ENCODE measurements at regions not wholly inside any gene's neighbourhood (a gene's known extent, or its start where the extent isn't known, plus 50 kb on each side); places are given as distances from the start of the nearest gene placed in this dataset.

DNA sequence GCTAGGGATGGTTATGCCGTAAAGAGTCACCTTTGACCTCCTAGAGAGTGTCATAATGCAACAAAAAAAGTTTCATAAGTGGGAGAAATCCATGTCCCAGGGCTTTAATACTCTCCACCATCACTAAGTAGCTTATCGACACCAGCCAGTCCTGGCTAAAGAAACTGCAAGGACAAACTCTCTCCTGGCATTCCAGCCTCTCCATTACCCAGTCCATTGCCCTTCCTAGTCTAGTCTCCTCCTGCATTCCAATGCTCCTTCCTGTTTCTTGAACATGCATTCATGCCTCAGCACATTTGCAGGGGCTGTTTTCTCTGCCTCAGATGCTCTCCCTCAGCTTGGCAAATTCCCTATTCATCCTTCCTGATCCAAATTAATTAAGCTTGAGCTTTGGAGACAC lies 364.1 kb downstream of the BRINP1 start:
- no peaks in the 10 kb centered on the region for H4K20me1 ChIP-seq (replicated peaks; ENCODE audit: insufficient read depth)
- DNase-seq (ENCODE audit: low spot score) (peak; percentile 68), ATAC-seq (peak; percentile 61)
- no peaks in the 10 kb centered on the region for H3K79me2 ChIP-seq (replicated peaks; ENCODE audit: insufficient read depth)
- no peaks in the 10 kb centered on the region for H3F3A ChIP-seq (replicated peaks; ENCODE audit: low read depth)
- Mint-ChIP-seq H3K4me3 (no peak overlapping the region), H3K27me3 (ENCODE audit: insufficient read depth, low read depth, poor library complexity) (no peaks in the 10 kb centered on the region), H3K36me3 (ENCODE audit: low read depth) (no peaks in the 10 kb centered on the region), H3K9me3 (no peaks in the 10 kb centered on the region), H3K4me1 (peaks cover 6% of the 10 kb centered on the region), H3K27ac (no peak overlapping the region)
- no peak overlapping the region for H3K27ac ChIP-seq (ENCODE audit: low read depth)
- no peaks in the 10 kb centered on the region for H3K4me1 ChIP-seq (ENCODE audit: insufficient read depth)
- H3K27me3 ChIP-seq (ENCODE audit: insufficient read depth): no peaks in the 10 kb centered on the region
- TF ChIP-seq, protein P1, sequence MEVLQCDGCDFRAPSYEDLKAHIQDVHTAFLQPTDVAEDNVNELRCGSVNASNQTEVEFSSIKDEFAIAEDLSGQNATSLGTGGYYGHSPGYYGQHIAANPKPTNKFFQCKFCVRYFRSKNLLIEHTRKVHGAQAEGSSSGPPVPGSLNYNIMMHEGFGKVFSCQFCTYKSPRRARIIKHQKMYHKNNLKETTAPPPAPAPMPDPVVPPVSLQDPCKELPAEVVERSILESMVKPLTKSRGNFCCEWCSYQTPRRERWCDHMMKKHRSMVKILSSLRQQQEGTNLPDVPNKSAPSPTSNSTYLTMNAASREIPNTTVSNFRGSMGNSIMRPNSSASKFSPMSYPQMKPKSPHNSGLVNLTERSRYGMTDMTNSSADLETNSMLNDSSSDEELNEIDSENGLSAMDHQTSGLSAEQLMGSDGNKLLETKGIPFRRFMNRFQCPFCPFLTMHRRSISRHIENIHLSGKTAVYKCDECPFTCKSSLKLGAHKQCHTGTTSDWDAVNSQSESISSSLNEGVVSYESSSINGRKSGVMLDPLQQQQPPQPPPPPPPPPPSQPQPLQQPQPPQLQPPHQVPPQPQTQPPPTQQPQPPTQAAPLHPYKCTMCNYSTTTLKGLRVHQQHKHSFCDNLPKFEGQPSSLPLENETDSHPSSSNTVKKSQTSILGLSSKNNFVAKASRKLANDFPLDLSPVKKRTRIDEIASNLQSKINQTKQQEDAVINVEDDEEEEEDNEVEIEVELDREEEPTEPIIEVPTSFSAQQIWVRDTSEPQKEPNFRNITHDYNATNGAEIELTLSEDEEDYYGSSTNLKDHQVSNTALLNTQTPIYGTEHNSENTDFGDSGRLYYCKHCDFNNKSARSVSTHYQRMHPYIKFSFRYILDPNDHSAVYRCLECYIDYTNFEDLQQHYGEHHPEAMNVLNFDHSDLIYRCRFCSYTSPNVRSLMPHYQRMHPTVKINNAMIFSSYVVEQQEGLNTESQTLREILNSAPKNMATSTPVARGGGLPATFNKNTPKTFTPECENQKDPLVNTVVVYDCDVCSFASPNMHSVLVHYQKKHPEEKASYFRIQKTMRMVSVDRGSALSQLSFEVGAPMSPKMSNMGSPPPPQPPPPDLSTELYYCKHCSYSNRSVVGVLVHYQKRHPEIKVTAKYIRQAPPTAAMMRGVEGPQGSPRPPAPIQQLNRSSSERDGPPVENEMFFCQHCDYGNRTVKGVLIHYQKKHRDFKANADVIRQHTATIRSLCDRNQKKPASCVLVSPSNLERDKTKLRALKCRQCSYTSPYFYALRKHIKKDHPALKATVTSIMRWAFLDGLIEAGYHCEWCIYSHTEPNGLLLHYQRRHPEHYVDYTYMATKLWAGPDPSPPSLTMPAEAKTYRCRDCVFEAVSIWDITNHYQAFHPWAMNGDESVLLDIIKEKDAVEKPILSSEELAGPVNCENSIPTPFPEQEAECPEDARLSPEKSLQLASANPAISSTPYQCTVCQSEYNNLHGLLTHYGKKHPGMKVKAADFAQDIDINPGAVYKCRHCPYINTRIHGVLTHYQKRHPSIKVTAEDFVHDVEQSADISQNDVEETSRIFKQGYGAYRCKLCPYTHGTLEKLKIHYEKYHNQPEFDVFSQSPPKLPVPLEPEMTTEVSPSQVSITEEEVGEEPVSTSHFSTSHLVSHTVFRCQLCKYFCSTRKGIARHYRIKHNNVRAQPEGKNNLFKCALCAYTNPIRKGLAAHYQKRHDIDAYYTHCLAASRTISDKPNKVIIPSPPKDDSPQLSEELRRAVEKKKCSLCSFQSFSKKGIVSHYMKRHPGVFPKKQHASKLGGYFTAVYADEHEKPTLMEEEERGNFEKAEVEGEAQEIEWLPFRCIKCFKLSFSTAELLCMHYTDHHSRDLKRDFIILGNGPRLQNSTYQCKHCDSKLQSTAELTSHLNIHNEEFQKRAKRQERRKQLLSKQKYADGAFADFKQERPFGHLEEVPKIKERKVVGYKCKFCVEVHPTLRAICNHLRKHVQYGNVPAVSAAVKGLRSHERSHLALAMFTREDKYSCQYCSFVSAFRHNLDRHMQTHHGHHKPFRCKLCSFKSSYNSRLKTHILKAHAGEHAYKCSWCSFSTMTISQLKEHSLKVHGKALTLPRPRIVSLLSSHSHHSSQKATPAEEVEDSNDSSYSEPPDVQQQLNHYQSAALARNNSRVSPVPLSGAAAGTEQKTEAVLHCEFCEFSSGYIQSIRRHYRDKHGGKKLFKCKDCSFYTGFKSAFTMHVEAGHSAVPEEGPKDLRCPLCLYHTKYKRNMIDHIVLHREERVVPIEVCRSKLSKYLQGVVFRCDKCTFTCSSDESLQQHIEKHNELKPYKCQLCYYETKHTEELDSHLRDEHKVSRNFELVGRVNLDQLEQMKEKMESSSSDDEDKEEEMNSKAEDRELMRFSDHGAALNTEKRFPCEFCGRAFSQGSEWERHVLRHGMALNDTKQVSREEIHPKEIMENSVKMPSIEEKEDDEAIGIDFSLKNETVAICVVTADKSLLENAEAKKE (CRISPR knock-in tag; IDR thresholded peaks at IDR 0.05): no peak
- TF ChIP-seq, protein P2, sequence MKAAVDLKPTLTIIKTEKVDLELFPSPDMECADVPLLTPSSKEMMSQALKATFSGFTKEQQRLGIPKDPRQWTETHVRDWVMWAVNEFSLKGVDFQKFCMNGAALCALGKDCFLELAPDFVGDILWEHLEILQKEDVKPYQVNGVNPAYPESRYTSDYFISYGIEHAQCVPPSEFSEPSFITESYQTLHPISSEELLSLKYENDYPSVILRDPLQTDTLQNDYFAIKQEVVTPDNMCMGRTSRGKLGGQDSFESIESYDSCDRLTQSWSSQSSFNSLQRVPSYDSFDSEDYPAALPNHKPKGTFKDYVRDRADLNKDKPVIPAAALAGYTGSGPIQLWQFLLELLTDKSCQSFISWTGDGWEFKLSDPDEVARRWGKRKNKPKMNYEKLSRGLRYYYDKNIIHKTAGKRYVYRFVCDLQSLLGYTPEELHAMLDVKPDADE (IDR thresholded peaks at IDR 0.05): no peak
- H3K9me2 ChIP-seq (ENCODE audit: insufficient read depth): no peaks in the 10 kb centered on the region
- no peak overlapping the region for H2AFZ ChIP-seq
- H3K4me2 ChIP-seq: no peak overlapping the region
- no peak overlapping the region for H3K4me3 ChIP-seq
- no peaks in the 10 kb centered on the region for H3K36me3 ChIP-seq (ENCODE audit: insufficient read depth)

DNA sequence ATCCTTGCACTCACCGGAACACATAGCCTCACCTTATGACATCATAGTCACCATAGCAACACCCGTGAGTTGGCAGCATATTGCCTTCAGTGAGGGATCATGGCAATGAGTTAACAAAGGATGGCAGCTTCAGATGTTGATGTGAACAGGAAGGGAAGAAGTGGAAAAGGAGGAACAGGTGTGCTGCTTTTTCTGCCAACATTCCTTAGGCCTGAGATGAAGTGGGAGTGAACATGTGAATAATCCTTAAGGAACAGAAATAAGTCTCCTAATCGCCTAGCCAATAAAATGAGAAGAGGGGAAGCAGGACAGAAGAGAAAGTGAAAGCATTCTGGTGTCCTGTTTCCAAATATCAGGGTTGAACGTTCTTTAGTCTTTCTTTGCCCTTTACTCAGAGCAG lies 360.0 kb downstream of the BRINP1 start:
- no peaks in the 10 kb centered on the region for H3K36me3 ChIP-seq (ENCODE audit: insufficient read depth)
- Mint-ChIP-seq H3K4me3 (no peak overlapping the region), H3K9me3 (no peaks in the 10 kb centered on the region), H3K4me1 (peaks cover 12% of the 10 kb centered on the region), H3K27me3 (ENCODE audit: insufficient read depth, low read depth, poor library complexity) (no peaks in the 10 kb centered on the region), H3K27ac (peak overlapping the region; percentile 7; the same call in 1 of the 2 replicates), H3K36me3 (ENCODE audit: low read depth) (no peaks in the 10 kb centered on the region)
- DNase-seq (ENCODE audit: low spot score): peak; percentile 6
- no peak for TF ChIP-seq EZH2 (IDR thresholded peaks at IDR 0.05; ENCODE audit: low read depth, unreplicated experiment)
- TF ChIP-seq NANOG (IDR thresholded peaks at IDR 0.05; ENCODE audit: borderline replicate concordance): no peak
- no peak overlapping the region for H2AFZ ChIP-seq
- H3K9me2 ChIP-seq (ENCODE audit: insufficient read depth): no peaks in the 10 kb centered on the region
- H3K79me2 ChIP-seq (replicated peaks; ENCODE audit: insufficient read depth): no peaks in the 10 kb centered on the region
- no peak overlapping the region for H3K4me3 ChIP-seq
- no peak overlapping the region for H3K4me2 ChIP-seq
- ATAC-seq: no peak
- H3K4me1 ChIP-seq (ENCODE audit: insufficient read depth): peaks cover 6% of the 10 kb centered on the region; the same call in 1 of the 2 replicates
- no peaks in the 10 kb centered on the region for H4K20me1 ChIP-seq (replicated peaks; ENCODE audit: insufficient read depth)
- no peak overlapping the region for H3K27ac ChIP-seq (ENCODE audit: low read depth)
- no peaks in the 10 kb centered on the region for H3K27me3 ChIP-seq (ENCODE audit: insufficient read depth)
- no peaks in the 10 kb centered on the region for H3F3A ChIP-seq (replicated peaks; ENCODE audit: low read depth)

Measured in GM23338 (cell line).